Naive B cell (primary cell): ENCODE measurements at regions not wholly inside any gene's neighbourhood (a gene's known extent, or its start where the extent isn't known, plus 50 kb on each side); places are given as distances from the start of the nearest gene placed in this dataset.
A peak's percentile ranks its signal among the peaks of the same experiment; 100 is the strongest.

ENCODE experiments used
- ATAC-seq, 2 donors: fragments of 150-1000 bp; cut with Tn5 transposase; 2 replicates each; pipeline ENCODE4 v1.10.0; 2021; ENCODE audit warnings: low read depth in 2 of 2, mild to moderate bottlenecking in 2 of 2, moderate library complexity in 2 of 2
- DNase-seq: peaks from one replicate; pipeline ENCODE4 v3.0.0; 2022
- H3K27ac Mint-ChIP-seq, 6 donors: one replicate each; pipeline ENCODE4 v1.8.0; 2020 to 2022; ENCODE audit warnings: mild to moderate bottlenecking in 6 of 6, mixed read lengths in 6 of 6, moderate library complexity in 5 of 6, inconsistent platforms in 2 of 6
- H3K27me3 Mint-ChIP-seq, 3 donors: one replicate each; pipeline ENCODE4 v1.8.0; 2021 to 2022; ENCODE audit warnings: mixed read lengths in 3 of 3, mild to moderate bottlenecking in 1 of 3
- H3K36me3 Mint-ChIP-seq, 2 donors: one replicate each; pipeline ENCODE4 v1.8.0; 2020 to 2022; ENCODE audit warnings: mixed read lengths in 2 of 2, inconsistent platforms in 1 of 2, mild to moderate bottlenecking in 1 of 2
- H3K4me1 Mint-ChIP-seq, 3 donors: one replicate each; pipeline ENCODE4 v1.8.0; 2020 to 2022; ENCODE audit warnings: mixed read lengths in 3 of 3, inconsistent platforms in 1 of 3, mild to moderate bottlenecking in 1 of 3, moderate library complexity in 1 of 3
- H3K4me3 Mint-ChIP-seq, 8 donors: one replicate each; pipeline ENCODE4 v1.8.0; 2020 to 2022; ENCODE audit warnings: mild to moderate bottlenecking in 8 of 8, mixed read lengths in 8 of 8, moderate library complexity in 8 of 8, inconsistent platforms in 2 of 8
- H3K9me3 Mint-ChIP-seq, 7 donors: one replicate each; pipeline ENCODE4 v1.8.0; 2020 to 2022; ENCODE audit warnings: mixed read lengths in 7 of 7, mild to moderate bottlenecking in 5 of 7, inconsistent platforms in 2 of 7, moderate library complexity in 1 of 7

DNA sequence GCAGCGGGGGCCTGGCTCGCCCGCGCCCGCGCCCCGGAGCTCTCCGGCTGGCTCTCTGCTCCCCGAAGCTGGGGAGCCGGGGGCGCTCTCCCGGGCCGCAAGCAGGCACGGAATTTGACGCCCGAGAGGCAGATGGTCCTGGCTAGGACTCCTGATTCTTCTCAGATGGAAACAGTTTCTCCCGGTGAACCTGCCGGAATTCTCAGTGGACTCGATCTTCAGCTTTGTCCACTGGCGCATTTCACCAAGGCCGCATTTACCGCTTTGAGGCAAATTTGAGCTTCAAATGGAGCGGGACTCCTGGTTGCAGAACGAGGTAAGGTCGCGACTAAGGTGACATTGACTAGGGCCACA, 305.7 kb upstream of the KCNN2 start:
- Mint-ChIP-seq H3K9me3 (peaks cover 2 to 5% (median 3%) of the 10 kb centered on the region in 7 donors), H3K4me3 (no peak overlapping the region), H3K4me1 (no peaks in the 10 kb centered on the region), H3K27ac (no peak overlapping the region), H3K36me3 (no peaks in the 10 kb centered on the region), H3K27me3 (peaks cover 34 to 45% (median 39%) of the 10 kb centered on the region in 3 donors)
- no peak for ATAC-seq
- DNase-seq: no peak

DNA sequence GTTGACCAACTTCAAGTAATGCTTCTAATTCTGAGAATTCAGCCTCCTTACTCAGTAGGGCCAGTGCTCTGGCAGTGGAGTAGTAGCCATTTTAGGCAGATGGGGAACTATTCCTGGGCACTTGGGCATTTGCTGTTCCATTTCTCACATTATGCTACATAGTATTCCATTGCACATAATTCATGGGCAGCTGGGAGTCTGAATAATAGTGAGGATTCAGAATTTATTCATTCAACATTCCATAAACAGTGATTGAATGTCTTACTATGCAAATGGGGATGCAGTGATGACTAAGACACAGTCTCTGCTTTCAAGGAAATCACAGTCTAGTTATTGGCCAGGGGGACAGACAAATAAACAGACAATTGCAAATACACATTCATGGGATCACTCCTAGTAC, 301.0 kb upstream of the KCNN2 start:
- H3K27me3 Mint-ChIP-seq: peaks cover 21 to 29% (median 21%) of the 10 kb centered on the region in 3 donors
- peaks cover 0 to 5% (median 2%) of the 10 kb centered on the region in 7 donors for H3K9me3 Mint-ChIP-seq
- ATAC-seq: no peak
- no peaks in the 10 kb centered on the region for H3K36me3 Mint-ChIP-seq
- no peak overlapping the region for H3K27ac Mint-ChIP-seq
- H3K4me1 Mint-ChIP-seq: no peaks in the 10 kb centered on the region
- H3K4me3 Mint-ChIP-seq: no peak overlapping the region
- DNase-seq: no peak

DNA sequence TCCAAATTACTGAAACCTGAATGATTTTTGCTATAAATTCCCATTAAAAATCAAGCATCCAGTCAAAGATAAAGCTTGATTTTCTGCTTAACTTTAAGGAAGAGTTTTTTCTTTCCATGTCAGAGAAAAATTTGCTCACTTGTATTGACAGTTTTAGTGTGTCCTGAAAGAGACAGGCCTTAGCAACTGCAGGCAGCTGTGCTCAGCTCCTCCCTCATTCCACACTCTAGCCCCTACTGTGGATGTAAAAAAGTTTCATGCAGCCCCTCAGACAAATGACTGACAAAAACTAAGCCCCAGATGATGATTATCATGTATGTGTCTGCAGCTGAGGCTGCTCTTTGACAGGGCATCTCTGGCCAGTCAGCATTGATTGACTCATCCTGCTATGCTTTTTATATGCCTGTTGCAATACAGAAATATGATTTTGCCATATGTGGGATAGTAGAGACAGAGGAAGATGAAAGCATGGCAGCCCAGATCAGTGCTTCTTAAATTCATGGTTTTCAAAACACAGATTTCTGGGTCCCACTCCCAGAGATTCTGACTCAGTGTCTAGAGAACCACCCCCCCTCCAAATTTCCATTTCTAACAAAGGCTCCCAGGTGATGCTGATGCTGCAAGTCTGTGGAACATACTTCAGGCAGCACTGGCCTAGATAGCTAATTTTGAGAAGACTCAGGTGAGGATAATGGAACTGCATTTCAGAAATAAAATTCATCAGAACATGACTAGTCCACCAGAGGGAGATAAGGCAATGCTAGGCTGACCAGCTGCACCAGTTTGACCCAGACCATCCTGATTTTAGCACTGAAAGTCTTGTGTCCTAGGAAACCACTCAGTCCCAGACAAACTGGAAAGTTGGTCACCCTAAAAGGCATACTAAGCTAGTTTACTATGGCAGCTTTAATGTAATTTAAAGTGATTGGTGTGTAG, 298.7 kb upstream of the KCNN2 start:
- Mint-ChIP-seq H3K27me3 (peaks cover 6 to 8% (median 7%) of the 10 kb centered on the region in 3 donors), H3K9me3 (peaks cover 0 to 4% (median 0%) of the 10 kb centered on the region in 7 donors), H3K27ac (no peak overlapping the region), H3K4me3 (no peak overlapping the region), H3K4me1 (no peaks in the 10 kb centered on the region), H3K36me3 (no peaks in the 10 kb centered on the region)
- DNase-seq (no peak), ATAC-seq (no peak)

DNA sequence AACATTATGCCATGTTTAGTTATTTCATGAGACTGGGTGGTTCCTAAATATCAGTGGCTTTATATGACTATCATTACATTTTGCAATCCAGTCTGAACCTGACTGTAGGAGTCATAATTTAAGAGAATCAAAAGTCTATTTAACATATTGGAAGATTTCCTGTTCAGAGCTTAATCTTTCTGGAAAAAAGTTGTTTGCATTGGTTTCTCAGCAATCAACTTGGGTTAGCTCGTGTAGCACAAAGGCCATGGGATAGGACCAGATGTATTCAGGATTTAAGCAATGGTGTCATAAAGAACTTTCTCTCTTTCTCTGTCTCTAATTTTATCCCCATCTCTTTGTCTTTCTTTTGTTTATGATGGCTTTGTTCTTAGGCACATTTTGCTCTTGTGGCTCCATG, 296.0 kb upstream of the KCNN2 start:
- H3K4me3 Mint-ChIP-seq: no peak overlapping the region
- DNase-seq (no peak), ATAC-seq (no peak)
- peaks cover 0 to 2% (median 0%) of the 10 kb centered on the region in 7 donors for H3K9me3 Mint-ChIP-seq
- no peaks in the 10 kb centered on the region for H3K36me3 Mint-ChIP-seq
- no peaks in the 10 kb centered on the region for H3K27me3 Mint-ChIP-seq
- peak overlapping the region in 1 of 6 donors; percentile 44 for H3K27ac Mint-ChIP-seq
- H3K4me1 Mint-ChIP-seq: no peaks in the 10 kb centered on the region

DNA sequence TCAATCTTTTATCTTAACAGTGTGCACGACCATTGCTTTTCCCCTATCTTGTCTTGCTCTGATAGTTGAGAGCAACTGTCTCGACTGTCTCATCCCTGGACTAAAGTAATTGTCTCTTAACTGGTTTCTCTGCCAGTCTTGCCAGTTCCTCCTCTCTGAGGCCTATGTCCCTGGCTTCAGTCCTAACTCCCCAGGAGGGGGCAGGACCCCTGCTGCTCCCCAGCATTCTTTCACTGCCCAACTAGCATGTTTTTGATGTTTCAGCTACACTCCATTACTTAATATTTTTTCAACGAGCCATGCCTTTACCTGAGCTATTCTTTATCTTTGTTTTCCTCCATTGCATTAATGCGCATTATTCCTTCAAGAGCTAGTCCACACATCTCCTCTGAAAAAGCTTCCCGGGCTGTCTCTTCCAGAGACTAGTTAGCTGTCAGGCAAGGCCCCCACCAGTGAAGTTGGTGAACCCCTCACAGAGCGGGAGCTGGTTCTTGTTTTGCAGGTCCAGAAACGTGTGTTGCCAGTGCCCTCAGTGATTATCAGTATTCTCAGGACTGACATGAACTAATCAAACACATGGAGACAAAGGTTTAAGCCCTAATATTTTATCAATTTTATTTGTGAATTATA, 291.7 kb upstream of the KCNN2 start:
- no peak for ATAC-seq
- H3K27ac Mint-ChIP-seq: no peak overlapping the region
- peaks cover 0 to 6% (median 0%) of the 10 kb centered on the region in 3 donors for H3K27me3 Mint-ChIP-seq
- no peak for DNase-seq
- H3K36me3 Mint-ChIP-seq: no peaks in the 10 kb centered on the region
- H3K4me3 Mint-ChIP-seq: no peak overlapping the region
- H3K4me1 Mint-ChIP-seq: no peaks in the 10 kb centered on the region
- peaks cover 0 to 1% (median 0%) of the 10 kb centered on the region in 7 donors for H3K9me3 Mint-ChIP-seq

DNA sequence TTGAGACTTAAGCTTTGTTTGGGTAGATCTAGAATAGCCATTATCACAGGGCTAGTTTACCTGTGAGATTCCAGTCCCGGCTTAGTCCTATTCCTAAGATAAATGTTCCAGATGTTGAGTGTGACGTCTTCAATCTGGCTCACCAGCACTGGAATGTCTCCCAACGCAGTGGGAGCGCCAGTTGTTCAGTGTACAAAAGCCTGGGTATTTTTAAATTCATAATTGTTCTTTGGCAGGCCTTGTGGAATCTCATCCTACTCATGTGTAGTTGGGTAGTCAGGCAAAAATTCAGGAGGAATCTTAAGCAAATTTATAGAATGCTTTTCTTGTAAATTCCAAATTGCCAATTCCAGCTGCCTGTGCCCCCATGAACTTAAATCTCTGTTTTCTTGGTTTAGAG, 272.6 kb upstream of the KCNN2 start:
- H3K4me1 Mint-ChIP-seq: no peaks in the 10 kb centered on the region
- H3K9me3 Mint-ChIP-seq: peaks cover 13 to 34% (median 18%) of the 10 kb centered on the region in 7 donors

DNA sequence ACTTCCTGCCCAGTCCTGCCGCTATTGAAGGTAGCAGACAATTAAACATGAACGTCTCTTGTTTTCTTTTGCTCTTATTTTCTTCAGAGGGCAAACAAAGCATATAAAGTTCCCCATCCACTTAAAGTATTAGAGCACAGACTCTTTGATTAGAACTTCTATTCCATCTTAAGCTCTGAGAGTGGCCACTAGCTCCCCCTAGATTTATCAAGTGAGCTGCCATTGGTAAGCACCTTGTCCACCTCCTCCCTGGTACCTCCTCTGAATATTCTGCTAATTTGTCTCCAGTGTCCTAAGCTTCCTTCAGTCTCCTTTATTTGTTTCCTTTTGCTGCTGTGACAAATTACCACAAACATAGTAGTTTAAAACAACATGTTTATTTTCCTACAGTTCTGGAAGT, 264.3 kb upstream of the KCNN2 start:
- ATAC-seq (no peak), DNase-seq (no peak)
- Mint-ChIP-seq H3K4me1 (no peaks in the 10 kb centered on the region), H3K36me3 (peaks cover 0 to 8% of the 10 kb centered on the region in 2 donors), H3K4me3 (no peak overlapping the region), H3K27ac (no peak overlapping the region), H3K27me3 (peaks cover 0 to 4% (median 0%) of the 10 kb centered on the region in 3 donors), H3K9me3 (peaks cover 8 to 23% (median 11%) of the 10 kb centered on the region in 7 donors)

More for the DNA sequence above, 272.6 kb upstream of the KCNN2 start:
- no peak overlapping the region for H3K27ac Mint-ChIP-seq
- DNase-seq (no peak), ATAC-seq (no peak)
- no peak overlapping the region for H3K4me3 Mint-ChIP-seq
- no peaks in the 10 kb centered on the region for H3K27me3 Mint-ChIP-seq
- peaks cover 0 to 9% of the 10 kb centered on the region in 2 donors for H3K36me3 Mint-ChIP-seq

DNA sequence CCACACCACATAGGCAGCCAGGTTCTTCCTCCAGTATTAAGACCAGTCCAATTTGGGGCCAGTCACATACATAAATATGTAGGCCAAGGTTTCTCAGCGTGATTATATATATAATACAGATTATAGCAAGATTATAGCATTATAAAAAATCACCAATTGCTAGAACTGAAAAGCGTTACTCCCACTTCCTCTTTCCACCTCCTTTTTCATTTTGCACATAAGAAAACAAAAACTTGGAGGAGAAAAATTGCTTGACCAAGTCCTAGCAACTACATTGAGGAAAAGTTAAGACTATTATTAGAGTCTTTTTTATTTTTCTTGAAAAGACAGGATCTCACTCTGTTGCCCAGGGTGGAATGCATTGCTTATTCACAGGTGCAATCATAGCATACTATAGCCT, 262.7 kb upstream of the KCNN2 start:
- Mint-ChIP-seq H3K4me3 (no peak overlapping the region), H3K27me3 (peaks cover 0 to 8% (median 0%) of the 10 kb centered on the region in 3 donors), H3K27ac (no peak overlapping the region), H3K9me3 (peaks cover 0 to 12% (median 3%) of the 10 kb centered on the region in 7 donors), H3K36me3 (no peaks in the 10 kb centered on the region), H3K4me1 (no peaks in the 10 kb centered on the region)
- DNase-seq: no peak
- ATAC-seq: no peak

DNA sequence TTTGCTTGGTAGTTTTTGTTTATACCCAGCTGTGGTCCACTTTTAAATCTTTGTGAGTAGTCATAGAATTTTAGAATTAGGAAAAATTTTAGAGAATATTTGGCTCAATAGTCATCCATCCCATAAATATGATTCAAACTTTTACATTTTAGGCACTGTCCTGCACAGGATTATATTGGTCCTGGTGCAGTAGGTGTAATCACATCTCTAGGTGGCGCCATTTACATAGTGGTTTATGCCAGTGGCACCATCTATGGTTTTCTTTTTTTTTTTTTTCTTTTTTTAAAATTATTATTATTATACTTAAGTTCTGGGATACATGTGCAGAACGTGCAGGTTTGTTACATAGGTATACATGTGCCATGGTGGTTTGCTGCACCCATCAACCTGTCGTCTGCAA, 260.7 kb upstream of the KCNN2 start:
- peaks cover 0 to 12% (median 3%) of the 10 kb centered on the region in 7 donors for H3K9me3 Mint-ChIP-seq
- ATAC-seq: no peak
- H3K36me3 Mint-ChIP-seq: no peaks in the 10 kb centered on the region
- no peak overlapping the region for H3K4me3 Mint-ChIP-seq
- no peak for DNase-seq
- no peaks in the 10 kb centered on the region for H3K4me1 Mint-ChIP-seq
- peaks cover 0 to 8% (median 0%) of the 10 kb centered on the region in 3 donors for H3K27me3 Mint-ChIP-seq
- H3K27ac Mint-ChIP-seq: no peak overlapping the region

DNA sequence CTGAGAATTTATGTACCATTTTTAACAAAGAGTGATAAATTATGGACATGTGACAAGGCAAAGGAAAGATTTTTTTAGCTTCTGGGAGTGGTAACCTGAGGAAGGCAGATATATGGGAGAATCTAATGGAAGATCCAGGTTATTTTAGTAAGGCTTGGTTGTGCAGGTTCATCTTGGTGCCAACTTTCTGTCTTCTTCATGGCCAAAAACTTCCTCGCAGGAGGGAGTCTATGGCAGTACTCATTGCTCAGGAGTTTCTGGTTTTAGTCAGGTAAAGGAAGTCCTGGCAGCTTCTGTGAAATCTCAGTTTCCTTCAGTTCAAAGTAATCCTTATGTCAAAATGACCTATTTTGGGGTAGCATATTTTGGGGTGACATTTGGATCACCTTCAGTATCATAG, 248.3 kb upstream of the KCNN2 start:
- ATAC-seq (no peak), DNase-seq (no peak)
- Mint-ChIP-seq H3K9me3 (peaks cover 0 to 22% (median 10%) of the 10 kb centered on the region in 7 donors), H3K27ac (no peak overlapping the region), H3K36me3 (no peaks in the 10 kb centered on the region), H3K4me3 (no peak overlapping the region), H3K4me1 (no peaks in the 10 kb centered on the region), H3K27me3 (peaks cover 0 to 5% (median 0%) of the 10 kb centered on the region in 3 donors)

DNA sequence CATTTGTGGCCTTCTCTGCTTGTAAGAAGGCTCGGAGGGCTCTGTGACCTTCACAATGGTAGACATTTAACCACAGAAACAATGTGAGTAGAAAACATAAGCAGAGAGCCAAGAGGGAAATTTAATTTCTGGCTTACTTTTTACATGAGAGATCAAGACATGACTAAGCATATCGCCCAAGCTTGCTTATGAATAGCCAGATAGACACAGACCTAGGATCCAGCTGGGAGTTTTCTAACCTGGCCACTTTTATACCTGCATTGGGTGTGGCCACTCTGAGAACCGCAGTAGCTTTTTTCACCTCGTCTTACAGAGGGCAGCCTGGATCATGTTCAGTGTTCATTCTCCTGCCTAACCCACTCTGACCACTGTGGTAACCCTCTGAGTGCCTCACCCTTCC, 244.9 kb upstream of the KCNN2 start:
- Mint-ChIP-seq H3K9me3 (peaks cover 0 to 10% (median 2%) of the 10 kb centered on the region in 7 donors), H3K27me3 (peaks cover 0 to 5% (median 0%) of the 10 kb centered on the region in 3 donors), H3K27ac (no peak overlapping the region), H3K4me3 (no peak overlapping the region), H3K36me3 (no peaks in the 10 kb centered on the region), H3K4me1 (no peaks in the 10 kb centered on the region)
- DNase-seq: no peak
- ATAC-seq: no peak

DNA sequence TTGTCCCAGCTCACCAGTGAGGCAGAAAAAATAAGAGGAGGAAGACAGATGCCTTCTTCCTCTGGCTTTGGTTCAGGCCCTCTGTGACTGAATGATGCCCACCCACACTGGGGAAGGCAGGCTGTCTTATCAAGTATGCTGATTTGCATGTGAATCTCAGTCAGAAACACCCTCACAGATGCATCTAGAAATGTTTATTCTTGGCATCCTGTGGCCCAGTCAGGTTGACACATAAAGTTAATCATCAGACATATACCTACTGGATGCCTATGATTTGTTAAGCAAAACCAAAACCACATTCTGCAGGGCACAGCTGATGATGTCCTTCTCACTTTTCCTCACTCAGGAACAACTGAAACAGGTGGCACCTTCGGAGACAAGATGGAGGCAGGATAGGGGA, 243.4 kb upstream of the KCNN2 start:
- H3K27me3 Mint-ChIP-seq: peaks cover 0 to 5% (median 0%) of the 10 kb centered on the region in 3 donors
- H3K36me3 Mint-ChIP-seq: no peaks in the 10 kb centered on the region
- DNase-seq (no peak), ATAC-seq (no peak)
- peaks cover 0 to 10% (median 0%) of the 10 kb centered on the region in 7 donors for H3K9me3 Mint-ChIP-seq
- no peak overlapping the region for H3K27ac Mint-ChIP-seq
- H3K4me1 Mint-ChIP-seq: no peaks in the 10 kb centered on the region
- no peak overlapping the region for H3K4me3 Mint-ChIP-seq

DNA sequence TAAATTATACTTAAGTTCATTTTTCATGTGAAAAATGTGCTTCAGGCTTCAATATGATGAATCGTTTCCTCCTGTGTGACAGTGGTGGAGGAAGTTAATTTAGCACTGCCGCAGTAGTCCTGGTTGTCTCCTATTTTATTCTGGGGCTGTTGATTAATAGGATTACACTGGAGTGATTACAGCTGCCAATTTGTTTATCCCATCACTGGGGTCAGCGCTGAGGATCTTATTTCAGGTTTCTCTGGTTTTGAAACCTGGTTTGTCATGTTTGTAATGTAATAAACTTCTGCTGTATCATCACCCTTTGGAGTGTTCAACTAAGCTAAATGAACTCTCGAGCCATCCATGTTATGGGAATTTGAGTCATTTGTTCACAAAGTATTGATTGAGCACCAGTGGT, 241.7 kb upstream of the KCNN2 start:
- Mint-ChIP-seq H3K36me3 (no peaks in the 10 kb centered on the region), H3K9me3 (peaks cover 0 to 10% (median 0%) of the 10 kb centered on the region in 7 donors), H3K4me1 (no peaks in the 10 kb centered on the region), H3K27ac (no peak overlapping the region), H3K27me3 (peaks cover 0 to 5% (median 0%) of the 10 kb centered on the region in 3 donors), H3K4me3 (no peak overlapping the region)
- DNase-seq (no peak), ATAC-seq (no peak)

DNA sequence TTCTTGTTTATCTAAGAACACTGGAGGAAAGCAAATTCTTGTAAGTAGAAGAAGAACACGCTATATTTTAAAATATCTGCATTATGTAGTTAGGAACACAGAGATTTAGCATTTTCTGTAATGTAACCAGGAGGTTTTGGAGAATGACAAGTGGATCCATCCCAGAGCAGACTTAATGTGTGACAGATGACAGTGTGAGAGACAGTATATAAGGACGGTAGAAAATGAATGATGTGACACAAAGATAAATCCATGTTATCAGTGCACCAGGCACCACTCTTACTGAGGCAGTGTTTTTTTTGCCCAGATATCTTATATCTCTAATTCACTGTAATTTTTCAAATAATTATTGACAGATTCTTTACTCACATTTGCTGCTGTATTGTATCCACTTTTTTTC, 239.0 kb upstream of the KCNN2 start:
- Mint-ChIP-seq H3K4me3 (no peak overlapping the region), H3K4me1 (no peaks in the 10 kb centered on the region), H3K36me3 (no peaks in the 10 kb centered on the region), H3K9me3 (peaks cover 0 to 7% (median 2%) of the 10 kb centered on the region in 7 donors), H3K27ac (no peak overlapping the region), H3K27me3 (no peaks in the 10 kb centered on the region)
- ATAC-seq (no peak), DNase-seq (no peak)
